HFFc6 (cell line): ENCODE measurements at regions not wholly inside any gene's neighbourhood (a gene's known extent, or its start where the extent isn't known, plus 50 kb on each side); places are given as distances from the start of the nearest gene placed in this dataset.
"Not testable (repeated sequence)": the region's sequence is repeated elsewhere in the genome, so short reads cannot be mapped to it uniquely, and the experiment has no call there.

ENCODE experiments used
- DNase-seq: peaks from one replicate; pipeline ENCODE4 v3.0.0-alpha.2; 2018
- H3K27ac Mint-ChIP-seq: 2 replicates; pipeline ENCODE4 v1.8.0; 2020; ENCODE audit warnings: mild to moderate bottlenecking, mixed read lengths
- H3K27me3 Mint-ChIP-seq: 2 replicates; pipeline ENCODE4 v1.8.0; 2021; ENCODE audit warnings: mild to moderate bottlenecking, moderate library complexity, mixed read lengths; ENCODE audit not compliant: insufficient read depth
- H3K36me3 Mint-ChIP-seq: 2 replicates; pipeline ENCODE4 v1.8.0; 2021; ENCODE audit warnings: low read depth, mixed read lengths
- H3K4me1 Mint-ChIP-seq: 2 replicates; pipeline ENCODE4 v1.8.0; 2020; ENCODE audit warnings: low read depth, mixed read lengths
- H3K4me3 Mint-ChIP-seq: 2 replicates; pipeline ENCODE4 v1.8.0; 2020; ENCODE audit warnings: mild to moderate bottlenecking, moderate library complexity, mixed read lengths
- H3K9me3 Mint-ChIP-seq: 2 replicates; pipeline ENCODE4 v1.8.0; 2020; ENCODE audit warnings: mild to moderate bottlenecking, mixed read lengths
- TF ChIP-seq, protein P1 (sequence below): fragments of 200-600 bp; sonication (generic); IDR thresholded peaks from 2 replicates; pipeline ENCODE4 v1.5.0; 2021; ENCODE audit warnings: antibody characterized with exemption, mild to moderate bottlenecking

DNA sequence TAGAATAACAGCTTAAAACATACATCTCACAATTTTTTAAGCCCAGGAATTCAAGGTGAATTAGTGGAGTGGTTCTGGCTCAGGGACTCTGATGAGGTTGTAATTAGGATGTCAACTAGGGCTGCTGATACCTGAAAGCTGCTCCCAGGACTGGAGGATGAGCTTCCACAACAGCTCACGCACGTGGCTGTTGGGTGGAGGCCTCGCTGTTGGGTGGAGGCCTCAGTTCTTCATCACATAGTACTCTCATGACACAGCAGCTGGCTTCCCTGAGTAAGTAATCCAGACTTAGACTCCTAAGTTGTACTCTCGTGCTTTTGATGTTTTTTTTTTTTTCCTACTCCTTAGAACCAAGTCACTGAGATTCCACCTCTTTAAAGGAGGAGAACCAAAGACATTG lies 577.1 kb upstream of the PRR20A start:
- TF ChIP-seq, protein P1, sequence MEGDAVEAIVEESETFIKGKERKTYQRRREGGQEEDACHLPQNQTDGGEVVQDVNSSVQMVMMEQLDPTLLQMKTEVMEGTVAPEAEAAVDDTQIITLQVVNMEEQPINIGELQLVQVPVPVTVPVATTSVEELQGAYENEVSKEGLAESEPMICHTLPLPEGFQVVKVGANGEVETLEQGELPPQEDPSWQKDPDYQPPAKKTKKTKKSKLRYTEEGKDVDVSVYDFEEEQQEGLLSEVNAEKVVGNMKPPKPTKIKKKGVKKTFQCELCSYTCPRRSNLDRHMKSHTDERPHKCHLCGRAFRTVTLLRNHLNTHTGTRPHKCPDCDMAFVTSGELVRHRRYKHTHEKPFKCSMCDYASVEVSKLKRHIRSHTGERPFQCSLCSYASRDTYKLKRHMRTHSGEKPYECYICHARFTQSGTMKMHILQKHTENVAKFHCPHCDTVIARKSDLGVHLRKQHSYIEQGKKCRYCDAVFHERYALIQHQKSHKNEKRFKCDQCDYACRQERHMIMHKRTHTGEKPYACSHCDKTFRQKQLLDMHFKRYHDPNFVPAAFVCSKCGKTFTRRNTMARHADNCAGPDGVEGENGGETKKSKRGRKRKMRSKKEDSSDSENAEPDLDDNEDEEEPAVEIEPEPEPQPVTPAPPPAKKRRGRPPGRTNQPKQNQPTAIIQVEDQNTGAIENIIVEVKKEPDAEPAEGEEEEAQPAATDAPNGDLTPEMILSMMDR: no peak
- no peak overlapping the region for H3K27ac Mint-ChIP-seq
- H3K4me1 Mint-ChIP-seq: no peaks in the 10 kb centered on the region
- no peak overlapping the region for H3K4me3 Mint-ChIP-seq
- no peaks in the 10 kb centered on the region for H3K27me3 Mint-ChIP-seq
- no peak for DNase-seq
- H3K9me3 Mint-ChIP-seq: peaks cover 20% of the 10 kb centered on the region
- H3K36me3 Mint-ChIP-seq: no peaks in the 10 kb centered on the region

DNA sequence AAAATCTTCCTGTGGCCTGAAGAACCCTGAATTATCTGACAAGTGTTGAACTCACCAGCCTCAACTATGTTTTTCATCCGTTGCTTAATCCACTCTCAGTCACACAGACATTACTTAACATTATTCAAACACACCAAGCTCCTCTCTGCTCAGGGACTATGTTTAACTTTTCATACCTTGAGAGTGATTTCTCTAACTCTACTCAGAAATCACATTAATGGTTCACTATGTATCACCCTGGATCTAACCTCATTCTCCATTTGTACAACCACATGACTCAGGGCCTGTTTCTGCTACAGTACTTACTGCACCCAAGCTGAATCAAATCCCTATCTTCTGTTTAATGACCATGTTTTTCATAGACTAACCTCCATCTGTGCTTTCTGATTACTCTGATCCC lies 553.7 kb upstream of the PRR20A start:
- H3K9me3 Mint-ChIP-seq: peaks cover 25% of the 10 kb centered on the region
- peaks cover 4% of the 10 kb centered on the region; the same call in 1 of the 2 replicates for H3K36me3 Mint-ChIP-seq
- no peaks in the 10 kb centered on the region for H3K27me3 Mint-ChIP-seq
- no peaks in the 10 kb centered on the region for H3K4me1 Mint-ChIP-seq
- no peak overlapping the region for H3K27ac Mint-ChIP-seq
- H3K4me3 Mint-ChIP-seq: no peak overlapping the region
- TF ChIP-seq, protein P1: no peak
- DNase-seq: no peak

DNA sequence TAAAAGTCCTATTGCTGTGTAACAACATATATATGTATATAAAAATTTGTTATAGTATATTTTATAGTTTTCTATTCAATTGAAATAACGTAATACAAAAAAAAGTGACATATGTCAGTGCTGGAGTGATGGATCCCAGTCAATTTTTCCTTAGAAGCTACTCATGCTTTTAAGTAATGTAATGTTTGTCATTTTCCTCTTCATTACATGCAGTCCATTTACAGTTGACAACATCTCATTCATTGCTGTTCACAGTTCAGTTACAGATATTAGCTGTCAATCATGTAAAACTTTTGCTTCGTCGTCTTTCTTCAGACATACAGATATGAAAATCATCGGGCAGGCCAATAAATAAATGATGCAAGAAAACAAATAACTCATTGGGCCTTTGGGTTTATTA lies 525.1 kb upstream of the PRR20A start:
- Mint-ChIP-seq H3K36me3 (no peaks in the 10 kb centered on the region), H3K4me1 (no peaks in the 10 kb centered on the region), H3K27ac (no peak overlapping the region), H3K9me3 (no peaks in the 10 kb centered on the region; the same call in 1 of the 2 replicates), H3K27me3 (no peaks in the 10 kb centered on the region), H3K4me3 (no peak overlapping the region)
- no peak for DNase-seq
- TF ChIP-seq, protein P1: no peak

- no peak overlapping the region for H3K4me3 Mint-ChIP-seq
- peaks cover 32% of the 10 kb centered on the region for H3K9me3 Mint-ChIP-seq
- no peaks in the 10 kb centered on the region for H3K27me3 Mint-ChIP-seq
- DNase-seq: no peak
- H3K36me3 Mint-ChIP-seq: no peaks in the 10 kb centered on the region; the same call in 1 of the 2 replicates
- TF ChIP-seq, protein P1: no peak
- H3K27ac Mint-ChIP-seq: no peak overlapping the region
- no peaks in the 10 kb centered on the region for H3K4me1 Mint-ChIP-seq
Measured at GRCh38 chr13:56622840-56623239, 517.9 kb upstream of the PRR20A start.

DNA sequence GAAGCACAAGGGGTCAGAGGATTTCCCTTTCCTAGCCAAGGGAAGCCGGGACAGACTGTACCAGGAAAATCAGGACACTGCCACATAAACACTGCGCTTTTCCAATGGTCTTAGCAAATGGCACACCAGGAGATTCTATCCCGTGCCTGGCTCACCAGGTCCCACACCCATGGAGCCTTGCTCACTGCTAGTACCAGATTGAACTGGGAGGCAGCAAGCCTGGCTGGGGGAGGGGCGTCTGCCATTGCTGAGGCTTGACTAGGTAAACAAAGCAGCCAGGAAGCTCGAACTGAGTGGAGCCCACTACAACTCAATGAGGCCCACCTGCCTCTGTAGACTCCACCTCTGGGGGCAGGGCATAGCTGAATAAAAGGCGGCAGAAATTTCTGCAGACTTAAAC lies 511.8 kb upstream of the PRR20A start:
- not testable (repeated sequence) for H3K36me3 Mint-ChIP-seq, H3K27me3 Mint-ChIP-seq, H3K27ac Mint-ChIP-seq, H3K4me1 Mint-ChIP-seq, H3K4me3 Mint-ChIP-seq, DNase-seq
- peaks cover 69% of the 10 kb centered on the region for H3K9me3 Mint-ChIP-seq

- not testable (repeated sequence) for H3K36me3 Mint-ChIP-seq, H3K27me3 Mint-ChIP-seq
Measured at GRCh38 chr13:56631060-56631459, 509.7 kb upstream of the PRR20A start.

DNA sequence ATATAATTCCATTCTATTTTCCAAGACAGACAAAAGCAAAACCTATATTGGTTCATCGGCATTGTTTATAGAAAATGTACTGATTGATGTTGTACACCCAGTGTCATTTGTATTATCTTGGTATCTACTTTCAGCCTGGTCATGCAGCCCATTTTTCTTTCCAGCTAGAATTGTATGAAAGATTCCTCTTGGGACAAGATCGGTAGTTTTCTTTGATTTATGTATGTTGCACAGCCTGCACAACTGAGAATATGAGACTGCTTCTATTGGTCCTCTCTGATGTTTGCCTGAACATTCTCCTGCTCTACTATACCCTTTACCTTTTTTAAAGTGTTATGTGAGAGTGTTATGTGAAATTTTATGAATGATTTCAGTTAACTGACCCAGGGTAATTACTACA lies 487.7 kb upstream of the PRR20A start:
- no peak for DNase-seq
- Mint-ChIP-seq H3K36me3 (no peaks in the 10 kb centered on the region), H3K27me3 (no peaks in the 10 kb centered on the region), H3K27ac (no peak overlapping the region), H3K4me1 (no peaks in the 10 kb centered on the region), H3K4me3 (no peak overlapping the region), H3K9me3 (peaks cover 25% of the 10 kb centered on the region)
- TF ChIP-seq, protein P1: no peak

More at GRCh38 chr13:56631060-56631459, 509.7 kb upstream of the PRR20A start:
- H3K9me3 Mint-ChIP-seq: peaks cover 64% of the 10 kb centered on the region
- not testable (repeated sequence) for DNase-seq, H3K4me3 Mint-ChIP-seq, H3K27ac Mint-ChIP-seq, H3K4me1 Mint-ChIP-seq
